HFFc6 (cell line): ENCODE measurements at regions not wholly inside any gene's neighbourhood (a gene's known extent, or its start where the extent isn't known, plus 50 kb on each side); places are given as distances from the start of the nearest gene placed in this dataset.

Experiments
- DNase-seq: peaks from one replicate; pipeline ENCODE4 v3.0.0-alpha.2; 2018
- H3K27ac Mint-ChIP-seq: 2 replicates; pipeline ENCODE4 v1.8.0; 2020; ENCODE audit warnings: mild to moderate bottlenecking, mixed read lengths
- H3K27me3 Mint-ChIP-seq: 2 replicates; pipeline ENCODE4 v1.8.0; 2021; ENCODE audit warnings: mild to moderate bottlenecking, moderate library complexity, mixed read lengths; ENCODE audit not compliant: insufficient read depth
- H3K36me3 Mint-ChIP-seq: 2 replicates; pipeline ENCODE4 v1.8.0; 2021; ENCODE audit warnings: low read depth, mixed read lengths
- H3K4me1 Mint-ChIP-seq: 2 replicates; pipeline ENCODE4 v1.8.0; 2020; ENCODE audit warnings: low read depth, mixed read lengths
- H3K4me3 Mint-ChIP-seq: 2 replicates; pipeline ENCODE4 v1.8.0; 2020; ENCODE audit warnings: mild to moderate bottlenecking, moderate library complexity, mixed read lengths
- H3K9me3 Mint-ChIP-seq: 2 replicates; pipeline ENCODE4 v1.8.0; 2020; ENCODE audit warnings: mild to moderate bottlenecking, mixed read lengths
- CTCF ChIP-seq: fragments of 200-600 bp; sonication (generic); IDR thresholded peaks from 2 replicates; pipeline ENCODE4 v1.5.0; 2021; ENCODE audit warnings: antibody characterized with exemption, mild to moderate bottlenecking

DNA sequence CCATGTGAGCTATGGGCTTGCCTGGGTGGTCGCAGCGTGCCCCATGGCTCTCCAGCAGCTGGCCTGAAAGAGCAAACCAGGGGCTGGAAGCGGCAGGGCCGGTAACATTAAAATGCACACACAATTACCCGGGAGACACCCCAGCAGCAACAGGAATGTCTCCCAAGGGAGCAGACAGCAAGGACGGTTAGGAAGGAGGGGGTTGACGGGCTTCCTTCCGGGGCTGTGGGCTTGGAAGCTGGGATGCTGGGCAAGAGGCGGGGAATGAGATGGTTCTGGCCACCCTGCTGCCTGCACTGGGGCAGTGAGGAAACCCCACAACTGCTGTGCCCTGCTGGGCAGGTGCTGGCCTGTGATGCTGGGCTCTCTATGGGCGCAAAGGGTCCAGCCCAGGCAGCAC lies 71.8 kb upstream of the ADAMTS2 start:
- no peak overlapping the region for H3K4me3 Mint-ChIP-seq
- H3K27ac Mint-ChIP-seq: no peak overlapping the region
- no peak for TF ChIP-seq CTCF
- H3K4me1 Mint-ChIP-seq: no peaks in the 10 kb centered on the region
- H3K27me3 Mint-ChIP-seq: peaks cover 25% of the 10 kb centered on the region
- no peaks in the 10 kb centered on the region for H3K9me3 Mint-ChIP-seq
- DNase-seq: no peak
- no peaks in the 10 kb centered on the region for H3K36me3 Mint-ChIP-seq

DNA sequence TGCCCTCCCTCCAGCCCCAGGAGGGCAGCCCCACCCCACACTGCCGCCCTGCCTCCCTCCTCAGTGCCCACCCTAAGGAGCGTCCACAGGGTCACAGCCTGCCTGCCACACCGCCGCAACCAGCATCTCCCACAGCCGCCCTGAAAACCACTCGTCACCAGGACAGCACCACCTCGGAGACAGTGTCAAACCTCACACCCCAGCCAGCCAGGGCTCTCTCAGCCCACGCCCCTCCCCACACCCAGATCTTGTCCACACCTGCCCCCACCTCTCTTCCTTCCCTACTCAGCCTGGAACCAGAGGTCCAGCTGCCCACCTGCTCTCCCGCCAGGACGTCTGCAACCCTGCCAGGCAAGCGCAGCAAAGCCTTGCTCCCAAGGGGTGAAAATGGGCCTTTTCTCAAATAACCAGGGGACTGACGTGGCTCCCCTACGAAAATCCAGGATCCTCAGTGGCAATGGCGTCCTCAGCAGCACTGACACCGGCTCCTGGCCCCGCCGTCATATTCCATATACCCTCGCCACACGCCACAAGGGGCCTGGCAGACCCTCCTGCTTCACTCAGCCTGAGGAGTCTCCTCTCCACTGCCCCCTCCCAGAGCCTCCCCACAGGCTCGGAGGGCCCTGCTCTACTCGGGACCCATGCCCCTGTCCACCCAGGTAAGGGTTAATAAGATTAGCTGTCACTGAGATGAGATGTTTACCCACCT lies 71.0 kb upstream of the ADAMTS2 start:
- Mint-ChIP-seq H3K9me3 (no peaks in the 10 kb centered on the region), H3K27ac (no peak overlapping the region), H3K4me1 (no peaks in the 10 kb centered on the region), H3K4me3 (no peak overlapping the region), H3K27me3 (peaks cover 22% of the 10 kb centered on the region), H3K36me3 (no peaks in the 10 kb centered on the region)
- TF ChIP-seq CTCF: no peak
- DNase-seq: no peak

DNA sequence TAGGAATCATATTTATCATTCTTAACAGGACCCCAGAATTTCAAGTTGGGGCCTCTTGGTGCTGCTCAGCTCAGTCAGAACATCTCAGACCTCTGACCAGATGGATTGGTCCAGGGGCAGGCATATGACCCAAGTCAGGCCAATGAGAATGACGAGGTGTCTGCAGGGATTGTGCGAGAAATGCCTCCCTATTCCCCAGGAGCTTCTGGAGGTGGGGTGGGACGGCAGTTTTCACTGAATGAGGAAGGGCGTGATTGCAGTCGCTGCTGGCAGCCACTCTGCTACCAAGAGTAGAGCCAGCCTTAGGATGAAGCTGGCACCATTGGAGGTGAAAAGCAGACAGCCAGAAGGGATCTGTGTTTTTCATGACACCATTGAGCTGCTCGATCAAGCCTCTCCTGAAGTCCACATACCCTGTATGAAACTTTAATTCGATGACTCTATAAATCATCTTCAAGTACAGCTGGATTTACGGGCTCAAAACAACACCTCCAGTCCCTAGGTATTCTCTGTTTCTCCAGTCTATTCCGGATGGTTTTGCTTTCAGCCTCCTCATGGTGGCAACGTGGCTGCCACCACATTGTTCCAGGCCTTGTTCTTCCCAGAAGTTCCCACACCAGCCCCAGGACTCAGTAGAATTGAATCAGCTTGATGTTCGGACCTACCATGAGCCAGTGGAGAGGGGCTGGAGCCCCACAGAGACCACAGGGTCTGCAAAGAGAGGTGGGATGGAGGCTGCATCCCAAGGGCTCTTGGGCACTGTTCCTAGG lies 70.2 kb upstream of the ADAMTS2 start:
- Mint-ChIP-seq H3K27ac (no peak overlapping the region), H3K9me3 (no peaks in the 10 kb centered on the region), H3K4me3 (no peak overlapping the region), H3K4me1 (no peaks in the 10 kb centered on the region), H3K27me3 (peaks cover 22% of the 10 kb centered on the region), H3K36me3 (no peaks in the 10 kb centered on the region)
- no peak for TF ChIP-seq CTCF
- DNase-seq: no peak

DNA sequence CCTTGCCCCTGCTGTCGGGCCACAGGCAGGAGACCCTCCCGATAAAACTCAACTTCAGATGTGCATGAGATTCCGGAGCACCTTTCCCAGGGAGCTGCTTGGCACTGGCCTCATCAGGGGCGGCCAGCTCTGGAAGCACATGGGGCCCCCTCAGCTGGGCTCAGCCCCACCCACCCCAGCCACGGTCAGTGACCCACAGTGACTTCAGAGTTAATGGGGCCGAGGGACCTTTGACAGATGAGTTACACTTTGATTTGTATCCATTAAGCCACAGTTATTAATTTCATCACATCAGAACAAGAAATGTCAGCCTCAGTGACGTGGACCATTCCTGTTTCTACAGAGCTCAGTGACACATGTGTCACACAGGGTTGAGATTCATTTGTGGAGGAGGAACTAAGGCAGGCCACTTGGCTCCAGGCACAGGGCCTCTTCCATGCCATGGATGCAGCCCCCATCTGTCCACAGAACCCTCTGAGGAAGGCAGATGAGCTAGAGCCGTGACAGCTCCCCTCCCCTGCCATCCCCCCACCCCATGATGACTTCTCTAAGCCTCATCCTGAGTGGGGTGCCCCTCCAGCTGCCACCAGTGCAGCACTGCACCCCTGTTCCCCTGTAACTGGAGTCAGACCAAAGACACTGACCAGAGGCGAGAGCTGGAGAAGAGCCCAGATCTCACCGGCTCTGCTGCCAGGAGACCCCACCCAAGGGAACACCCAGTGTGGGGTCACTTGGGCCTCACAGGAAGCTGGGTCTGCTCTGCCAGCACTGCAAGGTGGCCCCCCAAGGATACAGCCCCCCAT lies 69.4 kb upstream of the ADAMTS2 start:
- no peak for TF ChIP-seq CTCF
- no peak overlapping the region for H3K4me3 Mint-ChIP-seq
- no peaks in the 10 kb centered on the region for H3K36me3 Mint-ChIP-seq
- H3K27ac Mint-ChIP-seq: no peak overlapping the region
- no peaks in the 10 kb centered on the region for H3K9me3 Mint-ChIP-seq
- no peak for DNase-seq
- H3K27me3 Mint-ChIP-seq: peaks cover 22% of the 10 kb centered on the region
- H3K4me1 Mint-ChIP-seq: no peaks in the 10 kb centered on the region

DNA sequence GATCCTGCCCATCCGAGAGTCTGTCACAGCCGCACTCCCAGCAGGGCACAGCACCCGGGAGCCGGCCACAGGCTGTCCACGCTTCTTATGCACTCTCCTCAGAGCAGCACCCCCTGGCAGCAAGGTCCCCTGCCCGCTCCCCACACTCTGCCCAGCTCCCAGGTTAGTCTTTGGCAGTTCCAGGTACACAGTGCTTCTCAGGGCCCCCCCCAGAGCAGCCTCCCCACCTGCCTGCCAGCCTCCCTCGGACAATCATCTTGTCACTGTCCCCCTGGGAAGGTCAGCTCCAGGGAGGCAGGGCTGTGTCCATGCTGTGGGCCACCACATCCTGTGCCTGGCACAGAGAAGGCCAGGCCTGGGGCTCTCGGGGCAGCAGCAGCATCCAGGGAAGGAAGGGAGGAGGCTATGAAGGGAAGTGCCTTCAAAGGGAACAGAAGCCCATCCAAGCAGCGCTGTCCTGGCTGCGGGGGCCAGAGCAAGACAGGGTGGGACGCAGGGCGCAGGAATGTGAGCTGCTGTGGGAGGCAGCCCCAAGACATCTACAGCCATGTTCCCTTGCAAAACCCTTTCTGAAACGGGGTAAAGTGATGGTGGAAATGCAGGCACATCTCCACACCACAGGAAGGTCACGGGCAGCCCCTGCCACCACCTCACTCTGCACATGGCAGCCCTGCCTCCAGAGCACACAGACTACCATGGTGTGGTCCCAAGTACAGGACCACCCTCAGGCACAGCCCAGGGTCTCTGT lies 68.6 kb upstream of the ADAMTS2 start:
- TF ChIP-seq CTCF: no peak
- Mint-ChIP-seq H3K9me3 (no peaks in the 10 kb centered on the region), H3K27me3 (peaks cover 17% of the 10 kb centered on the region; the same call in 1 of the 2 replicates), H3K36me3 (no peaks in the 10 kb centered on the region), H3K4me1 (no peaks in the 10 kb centered on the region), H3K27ac (no peak overlapping the region), H3K4me3 (no peak overlapping the region)
- no peak for DNase-seq
